Psoas muscle (tissue), 7 donors: ENCODE measurements at regions not wholly inside any gene's neighbourhood (a gene's known extent, or its start where the extent isn't known, plus 50 kb on each side); places are given as distances from the start of the nearest gene placed in this dataset.

ENCODE experiments used
- ATAC-seq, 4 donors: fragments of 200-7000 bp; cut with Tn5 transposase; one replicate each; pipeline ENCODE4 v1.9.1; 2020; ENCODE audit warnings: moderate library complexity in 3 of 4, mild to moderate bottlenecking in 2 of 4
- DNase-seq, 2 donors: peaks; one replicate each; pipeline ENCODE4 v3.0.0-alpha.2; 2020
- H3K27ac ChIP-seq: fragments of 200-600 bp; one replicate; pipeline ENCODE4 v1.8.0; 2022
- H3K27me3 ChIP-seq, 3 donors: fragments of 200-600 bp in 1 of 3; one replicate each; pipeline versions ENCODE4 v1.6.1 to v1.8.0; 2013 to 2022; ENCODE audit warnings: low read length in 2 of 3, mild to moderate bottlenecking in 2 of 3, moderate library complexity in 1 of 3; ENCODE audit not compliant: insufficient read depth in 3 of 3
- H3K36me3 ChIP-seq, 2 donors: fragments of 200-600 bp in 1 of 2; one replicate each; pipeline versions ENCODE4 v1.6.1 to v1.8.0; 2013 to 2022; ENCODE audit warnings: low read depth in 1 of 2, mild to moderate bottlenecking in 1 of 2, moderate library complexity in 1 of 2; ENCODE audit not compliant: insufficient read depth in 1 of 2
- H3K4me1 ChIP-seq: fragments of 200-600 bp; one replicate; pipeline ENCODE4 v1.8.0; 2022
- H3K4me3 ChIP-seq: fragments of 200-600 bp; one replicate; pipeline ENCODE4 v1.8.0; 2022; ENCODE audit warnings: mild to moderate bottlenecking
- H3K9me3 ChIP-seq: fragments of 200-600 bp; one replicate; pipeline ENCODE4 v1.8.0; 2022
- CTCF ChIP-seq: fragments of 200-600 bp; IDR thresholded peaks from one replicate; pipeline ENCODE4 v1.8.0; 2022; ENCODE audit warnings: antibody characterized with exemption
- WGBS, 3 donors: extraction: QIAGEN DNeasy Blood & Tissue Kit; methylation state at CpG; one replicate each; pipeline versions ENCODE4 v1.1.6 to v1.1.7; 2013; 5-methylcytosine and 5-hydroxymethylcytosine counted together
- intact Hi-C, 2 donors: fragments of 100-400 bp; cut with DNase I; formaldehyde crosslinking; loops; one replicate each; pipeline versions ENCODE4 v1.11.0 to v1.14.2; 2022
- donor health status: healthy with polysubstance abuse.
- donor health status: DM: no; HTN: no; CAD: no; lungs with moderate emphysema.
- donor health status: Bipolar disorder and iron deficiency.
- donor health status: healthy.
- donor health status: DM: yes; HTN: yes; CAD: no.
- donor health status: DM: no; HTN: no; CAD: no.
- donor health status: DM: yes; HTN: yes; CAD: no.

DNA sequence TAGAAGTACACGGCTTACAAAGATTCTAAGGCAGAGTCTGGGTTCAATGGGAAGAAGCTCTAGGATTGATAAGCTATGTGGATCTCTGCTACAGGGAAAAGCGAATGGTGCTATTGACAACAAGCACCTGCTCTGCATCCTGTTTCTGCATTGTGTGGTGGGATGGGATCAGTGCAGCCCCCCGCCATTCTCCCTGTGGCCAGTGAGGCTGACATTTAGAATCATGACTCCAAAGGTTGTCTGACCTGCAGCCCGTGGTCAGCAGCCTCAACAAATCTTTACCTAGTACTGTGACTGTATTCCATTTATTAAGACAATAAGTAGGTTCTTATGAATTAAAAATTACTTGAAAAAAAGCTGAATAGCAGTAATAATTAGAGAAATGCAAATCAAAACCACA, 1477.0 kb upstream of the TMEM132C start:
- intact Hi-C loops = no loop called here
- TF ChIP-seq CTCF = no peak
- Histone ChIP-seq H3K4me3 (no peak overlapping the region), H3K9me3 (peaks cover 3% of the 10 kb centered on the region), H3K4me1 (no peaks in the 10 kb centered on the region), H3K27ac (no peak overlapping the region), H3K27me3 (no peaks in the 10 kb centered on the region), H3K36me3 (no peaks in the 10 kb centered on the region)
- DNase-seq (no peak), ATAC-seq (no peak)
- 78 to 85% (median 80%) methylated on average over 4 of the region's 4 CpGs for WGBS, 3 donors

DNA sequence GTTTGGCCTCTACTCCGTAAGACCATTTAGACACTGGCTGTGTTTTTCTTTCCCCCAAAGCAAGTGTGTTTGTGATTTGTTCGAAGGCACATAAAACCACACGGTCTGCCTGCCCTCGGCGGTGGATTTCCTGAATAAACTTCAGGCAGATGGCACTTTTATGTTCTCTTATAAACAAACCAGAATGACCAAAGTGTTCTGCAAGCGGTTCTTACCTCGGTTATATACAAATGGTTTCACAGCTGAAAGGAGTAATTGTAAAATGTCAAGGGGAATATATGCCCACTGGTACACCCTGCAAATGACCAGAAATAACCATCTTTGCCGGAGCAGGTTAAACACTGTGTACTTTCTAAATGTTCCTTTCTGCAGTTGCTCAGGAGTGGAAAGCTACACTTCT, 1475.8 kb upstream of the TMEM132C start:
- Histone ChIP-seq H3K4me1 (no peaks in the 10 kb centered on the region), H3K27ac (no peak overlapping the region), H3K9me3 (peaks cover 3% of the 10 kb centered on the region), H3K4me3 (no peak overlapping the region), H3K27me3 (no peaks in the 10 kb centered on the region), H3K36me3 (no peaks in the 10 kb centered on the region)
- intact Hi-C loops = no loop called here
- no peak for TF ChIP-seq CTCF
- ATAC-seq (no peak), DNase-seq (no peak)
- 42 to 50% (median 49%) methylated on average over 8 of the region's 8 CpGs for WGBS, 3 donors

DNA sequence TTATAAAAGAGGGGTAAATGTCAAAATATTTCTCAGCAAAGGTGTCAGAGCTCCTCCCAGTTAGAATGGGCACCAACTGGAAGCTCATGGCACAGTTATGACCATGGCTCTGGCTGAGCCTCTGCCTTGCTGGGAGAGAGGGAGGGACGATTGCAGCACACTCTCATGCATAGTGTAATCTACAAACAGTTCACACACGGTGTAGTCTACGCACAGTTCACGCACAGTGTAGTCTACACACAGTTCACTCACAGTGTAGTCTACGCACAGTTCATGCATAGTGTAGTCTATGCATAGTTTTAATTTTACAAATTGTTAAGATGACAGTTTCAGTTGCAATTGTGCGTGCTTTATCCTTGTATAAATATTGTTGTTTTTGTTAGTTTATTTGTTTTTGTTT, 1474.6 kb upstream of the TMEM132C start:
- TF ChIP-seq CTCF = no peak
- ATAC-seq (no peak), DNase-seq (no peak)
- Histone ChIP-seq H3K27me3 (no peaks in the 10 kb centered on the region), H3K4me1 (no peaks in the 10 kb centered on the region), H3K36me3 (no peaks in the 10 kb centered on the region), H3K4me3 (no peak overlapping the region), H3K9me3 (peaks cover 3% of the 10 kb centered on the region), H3K27ac (no peak overlapping the region)
- 83 to 85% (median 83%) methylated on average over 6 of the region's 6 CpGs for WGBS, 3 donors
- intact Hi-C loops = no loop called here

DNA sequence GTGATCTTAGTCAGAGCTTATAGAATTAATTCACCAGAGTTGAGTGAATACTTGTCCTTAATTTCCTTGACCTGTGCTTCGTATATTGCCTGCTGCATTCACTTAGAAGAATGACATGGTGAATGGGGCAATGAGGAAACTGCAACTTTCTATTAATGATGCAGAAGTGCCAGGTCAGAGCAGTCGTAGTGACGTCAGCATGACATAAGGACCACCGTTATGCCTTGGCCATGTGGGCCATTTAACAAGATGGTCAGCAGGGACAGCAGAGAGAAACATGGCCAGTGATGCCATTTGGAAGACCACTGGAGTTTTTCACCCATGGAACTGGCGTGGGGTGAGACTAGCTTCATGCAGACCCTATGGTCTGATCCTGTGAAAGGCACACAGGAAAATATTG, 1469.4 kb upstream of the TMEM132C start:
- no peak for ATAC-seq
- H3K4me3 ChIP-seq = no peak overlapping the region
- intact Hi-C loops = no loop called here

More for the DNA sequence above, 1469.4 kb upstream of the TMEM132C start:
- no peak for TF ChIP-seq CTCF
- WGBS, 3 donors = 82 to 88% (median 83%) methylated on average over 5 of the region's 5 CpGs
- Histone ChIP-seq H3K9me3 (no peaks in the 10 kb centered on the region), H3K4me1 (no peaks in the 10 kb centered on the region), H3K27ac (no peak overlapping the region), H3K36me3 (no peaks in the 10 kb centered on the region), H3K27me3 (no peaks in the 10 kb centered on the region)
- DNase-seq = no peak
